GM19397 (cell line): ENCODE measurements at regions not wholly inside any gene's neighbourhood (a gene's known extent, or its start where the extent isn't known, plus 50 kb on each side); places are given as distances from the start of the nearest gene placed in this dataset.

ENCODE experiments used
- ATAC-seq: cut with Tn5 transposase; IDR thresholded peaks from one replicate; pipeline ENCODE4 v1.9.1; 2021; ENCODE audit warnings: mild to moderate bottlenecking, moderate library complexity; ENCODE audit not compliant: unreplicated experiment

- ATAC-seq: no peak
Observed at GRCh38 chr1:204736836-204737235, 51.3 kb upstream of the LRRN2 start.

GRCh38 chr1:204738506-204738905 is 53.0 kb upstream of the LRRN2 start:
- ATAC-seq: no peak

GRCh38 chr1:204740354-204740753 is 54.8 kb upstream of the LRRN2 start:
- ATAC-seq: no peak

- ATAC-seq: no peak
Observed at GRCh38 chr1:204741440-204741839, 55.9 kb upstream of the LRRN2 start.

GRCh38 chr1:204742676-204743251 is 57.2 kb upstream of the LRRN2 start:
- no peak for ATAC-seq

- no peak for ATAC-seq
Observed at GRCh38 chr1:204744107-204744779, 58.7 kb upstream of the LRRN2 start.

- ATAC-seq: no peak
Observed at GRCh38 chr1:204746838-204747442, 61.4 kb upstream of the LRRN2 start.

- ATAC-seq: no peak
Observed at GRCh38 chr1:204751480-204751879, 65.9 kb upstream of the LRRN2 start.

GRCh38 chr1:204751883-204752687 is 66.5 kb upstream of the LRRN2 start:
- no peak for ATAC-seq

GRCh38 chr1:204752688-204753040 is 67.1 kb upstream of the LRRN2 start:
- ATAC-seq: no peak

GRCh38 chr1:204754821-204755220 is 69.3 kb upstream of the LRRN2 start:
- ATAC-seq: no peak

- no peak for ATAC-seq
Observed at GRCh38 chr1:204756349-204756748, 70.8 kb upstream of the LRRN2 start.

- ATAC-seq: no peak
Observed at GRCh38 chr1:204756811-204757210, 71.3 kb upstream of the LRRN2 start.

GRCh38 chr1:204758601-204759000 is 73.1 kb upstream of the LRRN2 start:
- ATAC-seq: no peak

- no peak for ATAC-seq
Observed at GRCh38 chr1:204760350-204760749, 74.8 kb upstream of the LRRN2 start.

GRCh38 chr1:204760757-204761156 is 75.2 kb upstream of the LRRN2 start:
- no peak for ATAC-seq

GRCh38 chr1:204763773-204764427 is 78.4 kb upstream of the LRRN2 start:
- ATAC-seq: peak; percentile 74

GRCh38 chr1:204769997-204770396 is 84.5 kb upstream of the LRRN2 start:
- ATAC-seq: no peak

- ATAC-seq: no peak
Observed at GRCh38 chr1:204771358-204771757, 85.8 kb upstream of the LRRN2 start.

GRCh38 chr1:204773246-204773645 is 87.7 kb upstream of the LRRN2 start:
- ATAC-seq: no peak

GRCh38 chr1:204775546-204775945 is 90.0 kb upstream of the LRRN2 start:
- no peak for ATAC-seq
